Chondrocyte (in vitro differentiated cells): ENCODE measurements at regions not wholly inside any gene's neighbourhood (a gene's known extent, or its start where the extent isn't known, plus 50 kb on each side); places are given as distances from the start of the nearest gene placed in this dataset.

Experiments
- DNase-seq: peaks from one replicate; pipeline ENCODE4 v3.0.0; 2021; ENCODE audit warnings: mixed read lengths, low spot score
- H3K27ac Mint-ChIP-seq: one replicate; pipeline ENCODE4 v1.8.0; 2021; ENCODE audit warnings: mild to moderate bottlenecking, moderate library complexity, mixed read lengths; ENCODE audit not compliant: unreplicated experiment
- H3K27me3 Mint-ChIP-seq: 2 replicates; pipeline ENCODE4 v1.8.0; 2021; ENCODE audit warnings: low read depth, mixed read lengths
- H3K36me3 Mint-ChIP-seq: 2 replicates; pipeline ENCODE4 v1.8.0; 2021; ENCODE audit warnings: low read depth, mixed read lengths
- H3K4me1 Mint-ChIP-seq: 2 replicates; pipeline ENCODE4 v1.8.0; 2021; ENCODE audit warnings: low read depth, mild to moderate bottlenecking, mixed read lengths
- H3K4me3 Mint-ChIP-seq: one replicate; pipeline ENCODE4 v1.8.0; 2021; ENCODE audit warnings: mild to moderate bottlenecking, moderate library complexity, mixed read lengths; ENCODE audit not compliant: unreplicated experiment
- H3K9me3 Mint-ChIP-seq: 2 replicates; pipeline ENCODE4 v1.8.0; 2021; ENCODE audit warnings: low read depth, mixed read lengths
- TF ChIP-seq, protein P1 (sequence below): fragments of 200-600 bp; sonication (generic); IDR thresholded peaks from 2 replicates; pipeline ENCODE4 v1.5.0; 2021; ENCODE audit warnings: antibody characterized with exemption, mild to moderate bottlenecking, moderate library complexity

DNA sequence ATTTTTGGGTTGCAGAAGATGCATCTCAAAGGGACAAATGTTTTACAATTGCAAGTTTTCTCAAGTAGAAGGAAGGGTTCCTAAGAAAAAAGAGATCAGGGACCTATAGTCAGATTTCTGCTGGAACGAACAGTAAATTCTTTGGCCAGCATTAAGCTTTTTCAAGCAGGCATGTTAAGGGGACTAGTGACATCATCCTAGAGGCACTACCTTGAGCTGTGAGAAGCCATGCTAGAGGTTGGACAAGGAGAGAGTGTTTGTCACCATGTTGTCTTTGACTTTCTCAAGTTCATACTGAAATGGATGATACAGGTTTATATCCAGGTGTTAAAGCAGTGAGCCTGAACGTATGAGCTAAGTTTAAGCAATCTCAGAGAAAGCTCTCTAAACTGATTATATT, 85.2 kb upstream of the WDR72 start:
- TF ChIP-seq, protein P1, sequence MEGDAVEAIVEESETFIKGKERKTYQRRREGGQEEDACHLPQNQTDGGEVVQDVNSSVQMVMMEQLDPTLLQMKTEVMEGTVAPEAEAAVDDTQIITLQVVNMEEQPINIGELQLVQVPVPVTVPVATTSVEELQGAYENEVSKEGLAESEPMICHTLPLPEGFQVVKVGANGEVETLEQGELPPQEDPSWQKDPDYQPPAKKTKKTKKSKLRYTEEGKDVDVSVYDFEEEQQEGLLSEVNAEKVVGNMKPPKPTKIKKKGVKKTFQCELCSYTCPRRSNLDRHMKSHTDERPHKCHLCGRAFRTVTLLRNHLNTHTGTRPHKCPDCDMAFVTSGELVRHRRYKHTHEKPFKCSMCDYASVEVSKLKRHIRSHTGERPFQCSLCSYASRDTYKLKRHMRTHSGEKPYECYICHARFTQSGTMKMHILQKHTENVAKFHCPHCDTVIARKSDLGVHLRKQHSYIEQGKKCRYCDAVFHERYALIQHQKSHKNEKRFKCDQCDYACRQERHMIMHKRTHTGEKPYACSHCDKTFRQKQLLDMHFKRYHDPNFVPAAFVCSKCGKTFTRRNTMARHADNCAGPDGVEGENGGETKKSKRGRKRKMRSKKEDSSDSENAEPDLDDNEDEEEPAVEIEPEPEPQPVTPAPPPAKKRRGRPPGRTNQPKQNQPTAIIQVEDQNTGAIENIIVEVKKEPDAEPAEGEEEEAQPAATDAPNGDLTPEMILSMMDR = no peak
- peaks cover 14% of the 10 kb centered on the region for H3K27me3 Mint-ChIP-seq
- peaks cover 7% of the 10 kb centered on the region for H3K9me3 Mint-ChIP-seq
- no peaks in the 10 kb centered on the region for H3K36me3 Mint-ChIP-seq
- H3K4me3 Mint-ChIP-seq = no peak overlapping the region
- no peak for DNase-seq
- H3K4me1 Mint-ChIP-seq = peaks cover 4% of the 10 kb centered on the region
- H3K27ac Mint-ChIP-seq = no peak overlapping the region

DNA sequence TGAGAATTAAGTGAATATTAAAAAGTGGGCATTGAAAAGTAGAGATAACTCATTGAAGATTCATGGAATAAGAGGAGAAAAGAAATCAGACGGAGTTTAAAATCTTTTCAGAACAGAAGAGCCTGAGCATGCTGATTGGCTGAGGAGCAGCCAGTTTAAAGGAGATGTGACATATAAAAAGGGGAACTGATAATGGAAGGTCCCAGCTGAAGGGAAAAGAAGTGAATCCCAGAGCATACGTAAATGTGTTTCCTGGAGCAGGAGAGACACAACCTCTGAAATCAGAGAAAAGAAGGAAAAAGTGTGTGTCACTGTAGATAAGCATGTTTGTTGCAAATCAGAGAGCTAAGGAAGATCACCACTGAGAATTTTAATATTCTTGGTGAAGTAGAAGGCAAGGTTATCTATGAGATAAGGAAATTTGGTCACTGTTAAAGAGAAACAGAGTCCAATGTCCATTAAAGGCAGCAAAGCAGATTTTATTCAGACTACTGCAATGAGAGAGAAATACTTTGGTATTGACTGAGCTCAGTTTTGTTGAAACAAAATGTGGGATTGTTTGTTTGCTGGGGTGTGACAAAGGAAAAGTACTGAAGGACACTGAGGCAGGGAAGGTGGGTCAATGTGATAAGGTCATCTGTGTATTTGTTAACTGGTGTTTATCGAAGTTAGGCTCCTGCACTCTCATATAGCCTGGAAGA, 84.6 kb upstream of the WDR72 start:
- TF ChIP-seq, protein P1 = no peak
- no peak overlapping the region for H3K27ac Mint-ChIP-seq
- DNase-seq = no peak
- no peak overlapping the region for H3K4me3 Mint-ChIP-seq
- no peaks in the 10 kb centered on the region for H3K36me3 Mint-ChIP-seq
- H3K4me1 Mint-ChIP-seq = peaks cover 4% of the 10 kb centered on the region
- H3K9me3 Mint-ChIP-seq = peaks cover 7% of the 10 kb centered on the region
- peaks cover 14% of the 10 kb centered on the region for H3K27me3 Mint-ChIP-seq

GRCh38 chr15:53843166-53843565, 83.7 kb upstream of the WDR72 start:
- TF ChIP-seq, protein P1 = no peak
- Mint-ChIP-seq H3K27ac (no peak overlapping the region), H3K27me3 (peaks cover 14% of the 10 kb centered on the region), H3K36me3 (no peaks in the 10 kb centered on the region), H3K4me1 (peaks cover 4% of the 10 kb centered on the region), H3K9me3 (peaks cover 7% of the 10 kb centered on the region), H3K4me3 (no peak overlapping the region)
- no peak for DNase-seq

- Mint-ChIP-seq H3K9me3 (no peaks in the 10 kb centered on the region), H3K4me3 (no peak overlapping the region), H3K27me3 (peaks cover 14% of the 10 kb centered on the region), H3K36me3 (no peaks in the 10 kb centered on the region), H3K27ac (no peak overlapping the region), H3K4me1 (peaks cover 10% of the 10 kb centered on the region)
- DNase-seq = no peak
- TF ChIP-seq, protein P1 = no peak
Measured at GRCh38 chr15:53841651-53842050, 82.2 kb upstream of the WDR72 start.

- H3K27me3 Mint-ChIP-seq = peaks cover 14% of the 10 kb centered on the region
- DNase-seq = no peak
- TF ChIP-seq, protein P1 = no peak
- H3K36me3 Mint-ChIP-seq = no peaks in the 10 kb centered on the region
- no peak overlapping the region for H3K27ac Mint-ChIP-seq
- peaks cover 16% of the 10 kb centered on the region for H3K4me1 Mint-ChIP-seq
- no peak overlapping the region for H3K4me3 Mint-ChIP-seq
- H3K9me3 Mint-ChIP-seq = no peaks in the 10 kb centered on the region
Measured at GRCh38 chr15:53840681-53841080, 81.2 kb upstream of the WDR72 start.
